Neural cell (in vitro differentiated cells): ENCODE measurements at regions not wholly inside any gene's neighbourhood (a gene's known extent, or its start where the extent isn't known, plus 50 kb on each side); places are given as distances from the start of the nearest gene placed in this dataset.

Source experiments
- H2AFZ ChIP-seq: fragments of 200-600, 300-800 bp; sonication (generic), shearing (Covaris generic); 2 replicates; pipeline ENCODE4 v1.6.0; 2014; ENCODE audit warnings: low read depth, mild to moderate bottlenecking, antibody characterized with exemption, low read length, moderate library complexity
- H3F3A ChIP-seq: fragments of 200-600 bp; shearing (Covaris generic); 2 replicates; pipeline ENCODE4 v1.6.1; 2016; ENCODE audit warnings: mild to moderate bottlenecking, moderate library complexity, mixed read lengths, antibody characterized with exemption, low read length; ENCODE audit not compliant: insufficient read depth, poor library complexity, severe bottlenecking
- H3K27ac ChIP-seq: fragments of 200-600, 300-800 bp; sonication (generic), shearing (Covaris generic); 2 replicates; pipeline ENCODE4 v1.5.1; 2014; ENCODE audit warnings: mild to moderate bottlenecking, low read length, moderate library complexity
- H3K27me3 ChIP-seq: fragments of 300-800, 200-600 bp; sonication (generic), shearing (Covaris generic); 2 replicates; pipeline ENCODE4 v1.6.0; 2014; ENCODE audit warnings: mild to moderate bottlenecking, low read depth, low read length, moderate library complexity; ENCODE audit not compliant: insufficient read depth
- H3K36me3 ChIP-seq: fragments of 300-800, 200-600 bp; sonication (generic), shearing (Covaris generic); 2 replicates; pipeline ENCODE4 v1.5.1; 2014; ENCODE audit warnings: mild to moderate bottlenecking, antibody characterized with exemption, low read length, moderate library complexity; ENCODE audit not compliant: insufficient read depth
- H3K4me2 ChIP-seq: fragments of 300-800, 200-600 bp; sonication (generic), shearing (Covaris generic); 2 replicates; pipeline ENCODE4 v1.6.0; 2014; ENCODE audit warnings: mild to moderate bottlenecking, low read length
- H3K4me3 ChIP-seq: fragments of 300-800, 200-600 bp; sonication (generic), shearing (Covaris generic); 2 replicates; pipeline ENCODE4 v1.5.1; 2014; ENCODE audit warnings: mild to moderate bottlenecking, low read length, moderate library complexity
- H3K79me2 ChIP-seq: fragments of 200-600 bp; shearing (Covaris generic); replicated peaks from 2 replicates; pipeline ENCODE4 v1.6.0; 2014; ENCODE audit warnings: mild to moderate bottlenecking, low read length, moderate library complexity; ENCODE audit not compliant: insufficient read depth
- H3K9ac ChIP-seq: fragments of 300-800, 200-600 bp; sonication (generic), shearing (Covaris generic); 2 replicates; pipeline ENCODE4 v1.6.1; 2016; ENCODE audit warnings: mild to moderate bottlenecking, low read length, mixed read lengths
- H3K9me2 ChIP-seq: fragments of 200-600 bp; shearing (Covaris generic); 2 replicates; pipeline ENCODE4 v1.6.1; 2016; ENCODE audit warnings: mild to moderate bottlenecking, low read length, mixed read lengths; ENCODE audit not compliant: insufficient read depth
- H3K9me3 ChIP-seq: fragments of 200-600, 300-800 bp; sonication (generic), shearing (Covaris generic); 2 replicates; pipeline ENCODE4 v1.6.1; 2016; ENCODE audit warnings: mild to moderate bottlenecking, mixed run types, low read length, moderate library complexity, mixed read lengths
- H4K20me1 ChIP-seq: fragments of 200-600 bp; shearing (Covaris generic); 2 replicates; pipeline ENCODE4 v1.6.1; 2016; ENCODE audit warnings: mild to moderate bottlenecking, mixed run types; ENCODE audit not compliant: insufficient read depth
- CTCF ChIP-seq: fragments of 450-650 bp; IDR thresholded peaks from 2 replicates; pipeline ENCODE4 v1.5.1; 2014; ENCODE audit warnings: antibody characterized with exemption, mild to moderate bottlenecking, moderate library complexity; ENCODE audit not compliant: poor library complexity, severe bottlenecking
- EP300 ChIP-seq: fragments of 450-650 bp; conservative IDR thresholded peaks from 2 replicates; pipeline ENCODE4 v1.6.1; 2014; ENCODE audit warnings: antibody characterized with exemption, mild to moderate bottlenecking, moderate library complexity; ENCODE audit not compliant: poor library complexity, severe bottlenecking
- EZH2 ChIP-seq: fragments of 200-600, 300-800 bp; shearing (Covaris generic), sonication (generic); IDR thresholded peaks from 2 replicates; pipeline ENCODE4 v1.6.1; 2014; ENCODE audit warnings: antibody characterized with exemption, low read length, borderline replicate concordance, mild to moderate bottlenecking; ENCODE audit not compliant: insufficient read depth, poor library complexity, severe bottlenecking
- MXI1 ChIP-seq: fragments of 450-650 bp; conservative IDR thresholded peaks from 2 replicates; pipeline ENCODE4 v1.6.1; 2014; ENCODE audit warnings: antibody characterized with exemption, mild to moderate bottlenecking; ENCODE audit not compliant: poor library complexity, severe bottlenecking
- POLR2AphosphoS5 ChIP-seq: IDR thresholded peaks from 2 replicates; pipeline ENCODE4 v1.6.1; 2012
- RAD21 ChIP-seq: fragments of 450-650 bp; conservative IDR thresholded peaks from 2 replicates; pipeline ENCODE4 v1.6.1; 2014; ENCODE audit warnings: antibody characterized with exemption, mild to moderate bottlenecking, moderate library complexity
- REST ChIP-seq: IDR thresholded peaks from 2 replicates; pipeline ENCODE4 v1.6.1; 2012; ENCODE audit warnings: borderline replicate concordance
- SMC3 ChIP-seq: fragments of 450-650 bp; conservative IDR thresholded peaks from 2 replicates; pipeline ENCODE4 v1.6.1; 2014; ENCODE audit warnings: antibody characterized with exemption, mild to moderate bottlenecking, moderate library complexity; ENCODE audit not compliant: poor library complexity
- TAF1 ChIP-seq: IDR thresholded peaks from 2 replicates; pipeline ENCODE4 v1.6.1; 2012; ENCODE audit warnings: low read depth

- Histone ChIP-seq H3F3A (no peaks in the 10 kb centered on the region), H3K9ac (no peak overlapping the region), H3K9me3 (no peaks in the 10 kb centered on the region), H3K4me2 (no peak overlapping the region), H3K79me2 (no peaks in the 10 kb centered on the region), H3K36me3 (no peaks in the 10 kb centered on the region), H3K27me3 (no peaks in the 10 kb centered on the region), H3K27ac (no peak overlapping the region), H2AFZ (no peak overlapping the region), H3K9me2 (no peaks in the 10 kb centered on the region), H4K20me1 (no peaks in the 10 kb centered on the region), H3K4me3 (no peak overlapping the region)
- TF ChIP-seq RAD21, result no peak
Measured at GRCh38 chr21:35219291-35219690, 170.2 kb upstream of the RUNX1 start.

GRCh38 chr21:35217504-35218060 lies 168.5 kb upstream of the RUNX1 start:
- no peaks in the 10 kb centered on the region for H3K27me3 ChIP-seq
- H3K4me2 ChIP-seq, result no peak overlapping the region
- H3K9ac ChIP-seq, result no peak overlapping the region
- no peaks in the 10 kb centered on the region for H3K79me2 ChIP-seq
- no peaks in the 10 kb centered on the region for H3F3A ChIP-seq
- H3K4me3 ChIP-seq, result no peak overlapping the region
- no peaks in the 10 kb centered on the region for H3K9me3 ChIP-seq
- H2AFZ ChIP-seq, result no peak overlapping the region
- H3K27ac ChIP-seq, result no peak overlapping the region
- H3K36me3 ChIP-seq, result no peaks in the 10 kb centered on the region
- no peaks in the 10 kb centered on the region for H3K9me2 ChIP-seq
- TF ChIP-seq EP300 (no peak), EZH2 (no peak), POLR2AphosphoS5 (no peak), CTCF (no peak), MXI1 (no peak), REST (no peak), RAD21 (no peak), TAF1 (no peak), SMC3 (no peak)
- H4K20me1 ChIP-seq, result no peaks in the 10 kb centered on the region

- H3K27ac ChIP-seq, result no peak overlapping the region
- no peaks in the 10 kb centered on the region for H3K36me3 ChIP-seq
- H3K4me3 ChIP-seq, result no peak overlapping the region
- no peak for TF ChIP-seq CTCF
- TF ChIP-seq TAF1, result no peak
- TF ChIP-seq EP300, result no peak
- TF ChIP-seq REST, result no peak
- TF ChIP-seq EZH2, result no peak
- TF ChIP-seq MXI1, result no peak
- no peak for TF ChIP-seq RAD21
- TF ChIP-seq POLR2AphosphoS5, result no peak
- TF ChIP-seq SMC3, result no peak
- H3K4me2 ChIP-seq, result no peak overlapping the region
- no peaks in the 10 kb centered on the region for H3K27me3 ChIP-seq
- no peak overlapping the region for H2AFZ ChIP-seq
- H3K9ac ChIP-seq, result no peak overlapping the region
- H4K20me1 ChIP-seq, result no peaks in the 10 kb centered on the region
- H3K79me2 ChIP-seq, result no peaks in the 10 kb centered on the region
- no peaks in the 10 kb centered on the region for H3K9me3 ChIP-seq
- H3K9me2 ChIP-seq, result no peaks in the 10 kb centered on the region
- no peaks in the 10 kb centered on the region for H3F3A ChIP-seq
Measured at GRCh38 chr21:35216996-35217395, 167.9 kb upstream of the RUNX1 start.
